SK-N-SH (cell line): ENCODE measurements at regions not wholly inside any gene's neighbourhood (a gene's known extent, or its start where the extent isn't known, plus 50 kb on each side); places are given as distances from the start of the nearest gene placed in this dataset.

Source experiments
- CTCF ChIP-seq: fragments of 200-600 bp; sonication (generic); IDR thresholded peaks from 2 replicates; pipeline ENCODE4 v1.6.1; 2017; ENCODE audit warnings: antibody characterized with exemption, mild to moderate bottlenecking, moderate library complexity
- ELF1 ChIP-seq: IDR thresholded peaks from 2 replicates; pipeline ENCODE4 v1.4.0; 2012
- FOXJ3 ChIP-seq: sonication (generic); formaldehyde crosslinking; IDR thresholded peaks from 2 replicates; pipeline ENCODE4 v1.5.1; 2020; ENCODE audit warnings: mild to moderate bottlenecking, missing genetic modification reagents
- GABPA ChIP-seq: IDR thresholded peaks from 2 replicates; pipeline ENCODE4 v1.4.0; 2012; ENCODE audit warnings: low read depth, mild to moderate bottlenecking
- MXI1 ChIP-seq: IDR thresholded peaks from 2 replicates; pipeline ENCODE4 v1.6.1; 2012; ENCODE audit warnings: mild to moderate bottlenecking, low read depth, low read length, improper control_type of control experiment
- TAF1 ChIP-seq: IDR thresholded peaks from 2 replicates; pipeline ENCODE4 v1.6.1; 2012; ENCODE audit warnings: low read depth, mild to moderate bottlenecking, low read length, moderate library complexity, borderline replicate concordance
- USF2 ChIP-seq: fragments of 150-350 bp; IDR thresholded peaks from 2 replicates; pipeline ENCODE4 v1.6.1; 2017; ENCODE audit warnings: antibody characterized with exemption, low read length, low read depth, borderline replicate concordance
- ZBTB33 ChIP-seq: IDR thresholded peaks from 2 replicates; pipeline ENCODE4 v1.4.0; 2012; ENCODE audit warnings: low read depth, borderline replicate concordance

GRCh38 chr17:6205033-6205432 is 134.9 kb downstream of the WSCD1 start:
- TF ChIP-seq USF2, result no peak
- no peak for TF ChIP-seq ELF1
- TF ChIP-seq CTCF, result no peak
- TF ChIP-seq ZBTB33, result no peak
- TF ChIP-seq FOXJ3, result no peak
- TF ChIP-seq MXI1, result no peak
- TF ChIP-seq GABPA, result no peak
- no peak for TF ChIP-seq TAF1
